Sigmoid colon (tissue), 4 donors: ENCODE measurements at regions not wholly inside any gene's neighbourhood (a gene's known extent, or its start where the extent isn't known, plus 50 kb on each side); places are given as distances from the start of the nearest gene placed in this dataset.

Experiments used
- EP300 ChIP-seq, 4 donors: sonication (generic); formaldehyde crosslinking; IDR thresholded peaks; one replicate each; pipeline ENCODE4 v1.6.1; 2017; ENCODE audit warnings: antibody characterized with exemption in 4 of 4
- TF ChIP-seq, protein P1 (sequence below), 4 experiments: fragments of 450-650 bp in 3 of 4; fragments of 200-600 bp in 1 of 4; IDR thresholded peaks; one replicate each; pipeline ENCODE4 v1.5.1; 2016 to 2019; ENCODE audit warnings: antibody characterized with exemption in 4 of 4, mild to moderate bottlenecking in 3 of 4, moderate library complexity in 2 of 4

DNA sequence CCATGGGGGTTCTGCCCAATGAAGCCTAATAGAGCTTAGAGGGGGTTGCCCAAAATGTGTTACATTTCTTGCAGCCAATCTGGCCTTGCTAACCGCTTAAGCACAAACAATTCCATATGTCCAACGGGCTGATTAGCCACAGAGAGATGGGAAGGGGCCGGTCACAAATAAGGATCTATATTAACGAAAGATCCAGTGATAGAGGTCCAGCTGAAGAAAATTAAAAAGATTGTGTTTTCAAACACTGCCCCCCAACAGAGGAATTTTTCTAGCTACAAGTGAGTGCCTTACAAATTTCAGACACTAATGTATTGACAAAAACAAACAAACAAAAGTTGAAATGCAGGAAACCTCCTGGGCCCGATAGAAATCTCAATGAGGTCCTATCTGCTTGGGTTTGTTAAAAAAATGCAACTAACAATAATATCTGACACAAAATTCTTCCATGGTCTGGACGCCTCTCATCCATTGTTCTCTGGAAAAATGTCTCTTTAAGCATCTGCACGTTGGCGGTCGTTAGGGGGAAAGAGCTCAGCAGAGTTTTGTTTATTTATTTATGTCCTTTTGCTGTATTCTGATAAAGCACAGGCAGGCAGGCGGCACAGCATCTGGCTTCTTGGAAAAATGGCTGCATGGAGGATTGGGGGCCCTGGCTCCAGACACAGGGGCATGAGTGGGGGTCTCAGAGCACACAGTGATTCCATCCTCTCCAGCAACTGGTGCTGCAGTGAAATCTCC, 402.0 kb downstream of the RPS24 start:
- TF ChIP-seq, protein P1, sequence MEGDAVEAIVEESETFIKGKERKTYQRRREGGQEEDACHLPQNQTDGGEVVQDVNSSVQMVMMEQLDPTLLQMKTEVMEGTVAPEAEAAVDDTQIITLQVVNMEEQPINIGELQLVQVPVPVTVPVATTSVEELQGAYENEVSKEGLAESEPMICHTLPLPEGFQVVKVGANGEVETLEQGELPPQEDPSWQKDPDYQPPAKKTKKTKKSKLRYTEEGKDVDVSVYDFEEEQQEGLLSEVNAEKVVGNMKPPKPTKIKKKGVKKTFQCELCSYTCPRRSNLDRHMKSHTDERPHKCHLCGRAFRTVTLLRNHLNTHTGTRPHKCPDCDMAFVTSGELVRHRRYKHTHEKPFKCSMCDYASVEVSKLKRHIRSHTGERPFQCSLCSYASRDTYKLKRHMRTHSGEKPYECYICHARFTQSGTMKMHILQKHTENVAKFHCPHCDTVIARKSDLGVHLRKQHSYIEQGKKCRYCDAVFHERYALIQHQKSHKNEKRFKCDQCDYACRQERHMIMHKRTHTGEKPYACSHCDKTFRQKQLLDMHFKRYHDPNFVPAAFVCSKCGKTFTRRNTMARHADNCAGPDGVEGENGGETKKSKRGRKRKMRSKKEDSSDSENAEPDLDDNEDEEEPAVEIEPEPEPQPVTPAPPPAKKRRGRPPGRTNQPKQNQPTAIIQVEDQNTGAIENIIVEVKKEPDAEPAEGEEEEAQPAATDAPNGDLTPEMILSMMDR (IDR thresholded peaks at IDR 0.05): no peak
- no peak for TF ChIP-seq EP300 (IDR thresholded peaks at IDR 0.05)
